HG03175 (cell line): ENCODE measurements at regions not wholly inside any gene's neighbourhood (a gene's known extent, or its start where the extent isn't known, plus 50 kb on each side); places are given as distances from the start of the nearest gene placed in this dataset.
"Not testable (repeated sequence)": the region's sequence is repeated elsewhere in the genome, so short reads cannot be mapped to it uniquely, and the experiment has no call there.

Experiments used
- ATAC-seq: cut with Tn5 transposase; IDR thresholded peaks from one replicate; pipeline ENCODE4 v1.9.1; 2021; ENCODE audit warnings: mild to moderate bottlenecking, moderate library complexity; ENCODE audit not compliant: unreplicated experiment

GRCh38 chr13:21228738-21229137 lies 52.3 kb downstream of the MRPL57 start:
- ATAC-seq, result no peak

- ATAC-seq, result no peak
Measured at GRCh38 chr13:21229241-21230024, 53.0 kb downstream of the MRPL57 start.

- no peak for ATAC-seq
Measured at GRCh38 chr13:21230516-21230915, 54.1 kb downstream of the MRPL57 start.

- no peak for ATAC-seq
Measured at GRCh38 chr13:21231426-21231940, 55.0 kb downstream of the MRPL57 start.

GRCh38 chr13:21232196-21232595 lies 55.7 kb downstream of the MRPL57 start:
- no peak for ATAC-seq

- no peak for ATAC-seq
Measured at GRCh38 chr13:21232599-21232998, 56.1 kb downstream of the MRPL57 start.

GRCh38 chr13:21233086-21233485 lies 56.6 kb downstream of the MRPL57 start:
- ATAC-seq, result no peak

GRCh38 chr13:21234526-21234925 lies 58.1 kb downstream of the MRPL57 start:
- ATAC-seq, result no peak

- ATAC-seq, result no peak
Measured at GRCh38 chr13:21235174-21235573, 58.7 kb downstream of the MRPL57 start.

GRCh38 chr13:21237081-21237480 lies 60.6 kb downstream of the MRPL57 start:
- ATAC-seq, result no peak

- no peak for ATAC-seq
Measured at GRCh38 chr13:21238267-21238666, 61.8 kb downstream of the MRPL57 start.

GRCh38 chr13:21240586-21240985 lies 64.1 kb downstream of the MRPL57 start:
- no peak for ATAC-seq

- ATAC-seq, result no peak
Measured at GRCh38 chr13:21242236-21242635, 65.8 kb downstream of the MRPL57 start.

GRCh38 chr13:21243045-21243897 lies 66.8 kb downstream of the MRPL57 start:
- ATAC-seq, result no peak

- not testable (repeated sequence) for ATAC-seq
Measured at GRCh38 chr13:21243898-21244184, 67.4 kb downstream of the MRPL57 start.

GRCh38 chr13:21246761-21247452 lies 70.4 kb downstream of the MRPL57 start:
- ATAC-seq, result no peak

GRCh38 chr13:21256351-21256761 lies 79.9 kb downstream of the MRPL57 start:
- no peak for ATAC-seq

- no peak for ATAC-seq
Measured at GRCh38 chr13:21256891-21257290, 80.4 kb downstream of the MRPL57 start.

GRCh38 chr13:21259571-21260455 lies 83.4 kb downstream of the MRPL57 start:
- ATAC-seq, result no peak

GRCh38 chr13:21260561-21261290 lies 84.3 kb downstream of the MRPL57 start:
- not testable (repeated sequence) for ATAC-seq
